ENCODE measurements at regions not wholly inside any gene's neighbourhood (a gene's known extent, or its start where the extent isn't known, plus 50 kb on each side); places are given as distances from the start of the nearest gene placed in this dataset.

DNA sequence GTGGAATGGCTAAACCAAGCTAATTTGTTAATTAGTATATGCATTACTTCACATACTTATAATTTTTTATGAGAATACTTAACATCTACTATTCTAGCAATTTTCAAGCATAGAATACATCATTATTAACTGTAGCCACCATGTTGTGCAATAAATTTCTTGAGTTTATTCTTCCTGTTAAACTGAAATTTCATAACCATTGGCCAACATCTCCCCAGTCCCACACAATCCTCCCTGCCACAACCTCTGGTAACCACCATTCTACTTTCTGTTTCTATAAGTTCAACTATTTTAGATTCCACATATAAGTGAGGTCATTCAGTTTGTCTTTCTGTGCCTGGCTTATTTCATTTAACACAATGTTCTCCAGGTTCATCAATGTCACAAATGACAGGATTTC lies 208.5 kb downstream of the PPP4R3C start:
- TF ChIP-seq EGR1 (IDR thresholded peaks at IDR 0.05) (no peak), CREB1 (IDR thresholded peaks at IDR 0.05; ENCODE audit: low read depth) (no peak), YY1 (IDR thresholded peaks at IDR 0.05; ENCODE audit: low read depth) (no peak), TCF12 (IDR thresholded peaks at IDR 0.05; ENCODE audit: low read depth) (no peak), FOXM1 (IDR thresholded peaks at IDR 0.05; ENCODE audit: borderline replicate concordance, low read depth) (no peak), TAF1 (IDR thresholded peaks at IDR 0.05; ENCODE audit: low read depth) (no peak), CEBPB (IDR thresholded peaks at IDR 0.05) (no peak), USF1 (IDR thresholded peaks at IDR 0.05) (no peak), RAD21 (IDR thresholded peaks at IDR 0.05; ENCODE audit: low read depth) (no peak)
- TF ChIP-seq, protein P1, sequence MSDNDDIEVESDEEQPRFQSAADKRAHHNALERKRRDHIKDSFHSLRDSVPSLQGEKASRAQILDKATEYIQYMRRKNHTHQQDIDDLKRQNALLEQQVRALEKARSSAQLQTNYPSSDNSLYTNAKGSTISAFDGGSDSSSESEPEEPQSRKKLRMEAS (IDR thresholded peaks at IDR 0.05): no peak
- TF ChIP-seq, protein P2, sequence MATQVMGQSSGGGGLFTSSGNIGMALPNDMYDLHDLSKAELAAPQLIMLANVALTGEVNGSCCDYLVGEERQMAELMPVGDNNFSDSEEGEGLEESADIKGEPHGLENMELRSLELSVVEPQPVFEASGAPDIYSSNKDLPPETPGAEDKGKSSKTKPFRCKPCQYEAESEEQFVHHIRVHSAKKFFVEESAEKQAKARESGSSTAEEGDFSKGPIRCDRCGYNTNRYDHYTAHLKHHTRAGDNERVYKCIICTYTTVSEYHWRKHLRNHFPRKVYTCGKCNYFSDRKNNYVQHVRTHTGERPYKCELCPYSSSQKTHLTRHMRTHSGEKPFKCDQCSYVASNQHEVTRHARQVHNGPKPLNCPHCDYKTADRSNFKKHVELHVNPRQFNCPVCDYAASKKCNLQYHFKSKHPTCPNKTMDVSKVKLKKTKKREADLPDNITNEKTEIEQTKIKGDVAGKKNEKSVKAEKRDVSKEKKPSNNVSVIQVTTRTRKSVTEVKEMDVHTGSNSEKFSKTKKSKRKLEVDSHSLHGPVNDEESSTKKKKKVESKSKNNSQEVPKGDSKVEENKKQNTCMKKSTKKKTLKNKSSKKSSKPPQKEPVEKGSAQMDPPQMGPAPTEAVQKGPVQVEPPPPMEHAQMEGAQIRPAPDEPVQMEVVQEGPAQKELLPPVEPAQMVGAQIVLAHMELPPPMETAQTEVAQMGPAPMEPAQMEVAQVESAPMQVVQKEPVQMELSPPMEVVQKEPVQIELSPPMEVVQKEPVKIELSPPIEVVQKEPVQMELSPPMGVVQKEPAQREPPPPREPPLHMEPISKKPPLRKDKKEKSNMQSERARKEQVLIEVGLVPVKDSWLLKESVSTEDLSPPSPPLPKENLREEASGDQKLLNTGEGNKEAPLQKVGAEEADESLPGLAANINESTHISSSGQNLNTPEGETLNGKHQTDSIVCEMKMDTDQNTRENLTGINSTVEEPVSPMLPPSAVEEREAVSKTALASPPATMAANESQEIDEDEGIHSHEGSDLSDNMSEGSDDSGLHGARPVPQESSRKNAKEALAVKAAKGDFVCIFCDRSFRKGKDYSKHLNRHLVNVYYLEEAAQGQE (IDR thresholded peaks at IDR 0.05; ENCODE audit: low read depth): no peak

- TF ChIP-seq RAD21 (IDR thresholded peaks at IDR 0.05; ENCODE audit: low read depth): no peak
- no peak for TF ChIP-seq FOXM1 (IDR thresholded peaks at IDR 0.05; ENCODE audit: borderline replicate concordance, low read depth)
- TF ChIP-seq, protein P2 (IDR thresholded peaks at IDR 0.05; ENCODE audit: low read depth): no peak
- no peak for TF ChIP-seq EP300 (IDR thresholded peaks at IDR 0.05; ENCODE audit: borderline replicate concordance)
- no peak for TF ChIP-seq USF1 (IDR thresholded peaks at IDR 0.05)
- no peak for TF ChIP-seq NFIC (IDR thresholded peaks at IDR 0.05)
- no peak for TF ChIP-seq ZBTB7A (IDR thresholded peaks at IDR 0.05; ENCODE audit: low read depth)
- no peak for TF ChIP-seq CEBPB (IDR thresholded peaks at IDR 0.05)
- TF ChIP-seq, protein P1 (IDR thresholded peaks at IDR 0.05): no peak
- TF ChIP-seq EGR1 (IDR thresholded peaks at IDR 0.05): no peak
- no peak for TF ChIP-seq TCF12 (IDR thresholded peaks at IDR 0.05; ENCODE audit: low read depth)
- TF ChIP-seq CREB1 (IDR thresholded peaks at IDR 0.05; ENCODE audit: low read depth): no peak
- TF ChIP-seq YY1 (IDR thresholded peaks at IDR 0.05; ENCODE audit: low read depth): no peak
These were observed 211.8 kb downstream of the PPP4R3C start for GRCh38 chrX:27251369-27251768.

DNA sequence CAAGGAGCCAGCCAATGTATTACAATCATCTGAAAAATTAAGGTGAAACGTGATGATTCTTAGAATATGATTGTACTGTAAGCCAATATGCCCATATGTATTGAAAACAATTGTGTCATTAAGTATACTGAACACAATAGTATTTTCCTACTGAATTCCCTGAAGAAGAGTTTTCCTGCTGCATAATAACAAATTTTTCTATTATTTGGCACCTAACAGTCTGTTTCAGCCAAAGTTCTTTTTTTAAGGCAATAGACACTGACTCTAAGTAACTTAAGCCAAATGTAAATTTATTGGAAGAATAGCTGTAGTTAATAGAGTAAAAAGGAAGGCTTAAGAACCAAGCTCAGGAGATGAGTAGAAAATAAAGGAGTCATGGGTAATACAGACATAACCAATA lies 220.6 kb downstream of the PPP4R3C start:
- TF ChIP-seq TCF12 (IDR thresholded peaks at IDR 0.05; ENCODE audit: low read depth) (no peak), CEBPB (IDR thresholded peaks at IDR 0.05) (no peak), TEAD4 (IDR thresholded peaks at IDR 0.05) (no peak), TAF1 (IDR thresholded peaks at IDR 0.05; ENCODE audit: low read depth) (no peak), FOXM1 (IDR thresholded peaks at IDR 0.05; ENCODE audit: borderline replicate concordance, low read depth) (no peak), RAD21 (IDR thresholded peaks at IDR 0.05; ENCODE audit: low read depth) (no peak), ZBTB7A (IDR thresholded peaks at IDR 0.05; ENCODE audit: low read depth) (no peak), CREB1 (IDR thresholded peaks at IDR 0.05; ENCODE audit: low read depth) (no peak), EGR1 (IDR thresholded peaks at IDR 0.05) (no peak)
- TF ChIP-seq, protein P2 (IDR thresholded peaks at IDR 0.05; ENCODE audit: low read depth): no peak
- TF ChIP-seq, protein P1 (IDR thresholded peaks at IDR 0.05): no peak

- TF ChIP-seq RAD21 (IDR thresholded peaks at IDR 0.05; ENCODE audit: low read depth) (no peak), EGR1 (IDR thresholded peaks at IDR 0.05) (no peak), YY1 (IDR thresholded peaks at IDR 0.05; ENCODE audit: low read depth) (no peak), TEAD4 (IDR thresholded peaks at IDR 0.05) (no peak), CREB1 (IDR thresholded peaks at IDR 0.05; ENCODE audit: low read depth) (no peak), TAF1 (IDR thresholded peaks at IDR 0.05; ENCODE audit: low read depth) (no peak), ZBTB7A (IDR thresholded peaks at IDR 0.05; ENCODE audit: low read depth) (no peak), USF1 (IDR thresholded peaks at IDR 0.05) (no peak)
- TF ChIP-seq, protein P1 (IDR thresholded peaks at IDR 0.05): no peak
These were observed 221.2 kb downstream of the PPP4R3C start for GRCh38 chrX:27241981-27242380.

All from Ishikawa (cell line).